ENCODE measurements at regions not wholly inside any gene's neighbourhood (a gene's known extent, or its start where the extent isn't known, plus 50 kb on each side); places are given as distances from the start of the nearest gene placed in this dataset.

DNA sequence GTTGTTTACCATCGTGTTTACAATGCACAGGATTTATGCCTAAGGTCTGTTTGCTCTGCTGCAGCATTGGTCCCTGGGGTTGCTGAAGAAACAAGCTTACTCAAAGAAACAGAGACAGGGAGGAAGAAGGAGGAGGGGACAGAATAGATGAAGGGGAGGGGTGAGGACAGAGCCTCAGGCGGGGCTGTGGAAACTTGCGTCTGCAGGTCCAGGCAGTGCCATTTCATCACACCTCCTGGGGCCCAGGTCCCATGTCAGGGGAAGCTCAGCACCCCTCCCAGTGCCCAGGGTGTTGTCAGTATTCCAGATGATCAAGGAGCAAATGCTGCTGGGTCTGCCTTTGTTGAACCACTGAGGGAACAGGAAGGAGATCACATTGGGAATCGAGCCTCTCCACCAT lies 1406.8 kb downstream of the TBC1D22A start:
- no peak for DNase-seq

DNA sequence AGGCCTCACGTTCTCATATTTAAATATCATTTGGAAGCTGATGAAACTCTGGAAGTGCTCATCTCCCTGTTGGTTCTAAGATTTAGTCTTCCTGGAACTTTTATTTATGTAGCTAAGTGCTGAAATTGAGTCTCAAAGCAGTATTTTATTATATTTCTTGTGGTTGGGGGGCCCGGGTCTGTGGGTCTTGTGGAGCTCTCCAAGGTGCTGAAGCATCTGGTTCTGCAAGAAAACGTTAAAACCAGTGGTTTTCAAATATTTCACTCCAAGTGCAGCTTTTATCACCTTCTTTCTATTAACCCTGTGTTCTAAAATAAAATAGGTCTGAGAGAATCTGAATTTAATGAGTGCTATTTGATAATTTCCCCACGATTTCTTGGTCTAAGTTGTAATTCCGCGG lies 1404.8 kb downstream of the TBC1D22A start:
- no peak for DNase-seq

DNA sequence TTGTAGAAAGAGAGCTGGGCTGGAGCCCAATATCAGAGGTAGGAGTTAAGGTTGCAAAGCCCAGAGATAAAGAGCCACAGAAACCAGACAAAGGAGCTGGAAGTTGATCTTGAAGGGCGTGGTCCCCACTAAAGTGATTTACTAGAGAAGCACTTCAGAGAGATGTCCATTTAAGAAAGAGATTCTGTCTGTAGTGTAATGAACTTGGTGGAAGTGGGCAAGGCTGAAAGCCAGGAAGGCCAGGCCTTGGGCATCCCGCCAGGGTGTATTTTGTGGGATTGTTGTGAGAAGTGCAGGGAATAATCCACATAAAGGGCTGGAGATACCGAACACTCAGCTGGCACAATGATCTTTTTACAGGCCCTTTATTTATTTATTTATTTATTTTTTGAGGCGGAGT lies 1398.8 kb downstream of the TBC1D22A start:
- no peak for DNase-seq

DNA sequence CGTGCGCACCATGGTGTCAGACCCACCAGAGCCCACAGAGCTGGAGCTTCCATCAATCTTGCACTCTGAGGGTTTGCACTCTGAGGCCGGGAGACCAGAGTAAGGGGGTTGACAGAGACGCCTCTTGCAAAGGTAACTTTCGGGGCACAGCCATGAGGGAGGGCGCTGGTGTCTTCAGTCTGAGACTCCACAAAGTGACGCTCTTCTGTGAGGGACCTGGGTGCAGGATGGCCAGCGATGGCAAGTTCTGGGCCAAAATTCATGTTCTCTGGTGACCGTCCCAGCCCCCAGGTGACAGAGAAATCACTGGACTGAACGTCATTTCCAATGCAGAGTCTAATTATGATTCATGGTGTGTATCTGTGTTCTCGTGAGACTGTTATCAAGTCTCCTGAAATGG lies 1395.2 kb downstream of the TBC1D22A start:
- no peak for DNase-seq

DNA sequence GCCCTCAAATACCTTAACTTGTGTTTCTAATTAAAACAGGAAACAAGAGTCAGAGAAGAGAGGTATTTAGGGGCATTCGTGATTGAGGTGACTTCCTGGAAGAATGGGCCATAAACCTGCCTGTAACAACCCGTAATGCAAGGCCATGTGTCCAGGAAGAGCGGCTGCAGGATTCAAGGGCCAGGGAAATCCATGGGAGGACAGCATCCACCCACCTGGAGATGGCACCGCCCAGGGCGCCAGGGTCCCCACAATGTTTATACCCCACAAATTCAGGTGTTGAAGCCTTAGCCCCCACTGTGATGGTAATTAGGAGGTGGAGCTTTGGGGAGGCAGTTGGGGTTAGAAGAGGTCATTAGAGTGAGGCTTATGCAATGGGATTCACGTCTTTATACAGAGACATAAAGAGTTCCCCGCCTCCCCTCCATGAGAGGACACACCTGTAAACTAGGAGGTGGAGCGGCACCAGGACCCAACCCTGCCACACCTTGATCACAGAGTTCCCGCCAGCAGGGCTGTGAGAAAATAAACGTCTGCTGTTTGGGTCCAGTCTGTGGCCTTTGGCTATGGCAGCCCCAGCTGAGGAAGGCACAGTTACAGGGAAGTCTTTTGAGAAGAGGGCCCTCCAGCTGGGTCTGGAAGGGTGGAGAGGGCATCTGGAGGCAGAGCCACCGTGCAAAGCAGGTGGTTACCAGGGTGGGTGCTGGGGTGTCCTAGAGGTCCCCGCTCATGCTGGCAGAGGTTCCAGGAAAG lies 1394.3 kb downstream of the TBC1D22A start:
- DNase-seq: no peak

DNA sequence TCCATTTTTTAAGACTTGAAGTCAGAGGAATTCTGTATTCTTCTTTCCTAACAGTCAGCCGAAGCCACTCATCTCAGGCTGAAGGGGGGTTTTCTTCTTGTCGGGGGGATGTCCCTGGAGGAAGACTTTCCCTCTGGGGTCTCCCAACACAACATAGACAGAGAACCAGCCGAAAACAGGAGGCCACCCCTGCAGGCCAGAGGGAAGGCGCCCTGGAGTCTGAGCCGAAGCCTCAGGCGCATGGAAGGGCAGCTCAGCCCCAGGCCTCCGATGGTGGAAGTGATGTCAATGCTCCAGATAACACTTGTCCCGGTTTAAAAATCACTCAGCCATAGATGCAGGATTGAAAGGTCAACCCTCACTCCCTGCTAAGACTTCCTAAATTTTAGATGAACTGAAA lies 1393.0 kb downstream of the TBC1D22A start:
- no peak for DNase-seq

DNA sequence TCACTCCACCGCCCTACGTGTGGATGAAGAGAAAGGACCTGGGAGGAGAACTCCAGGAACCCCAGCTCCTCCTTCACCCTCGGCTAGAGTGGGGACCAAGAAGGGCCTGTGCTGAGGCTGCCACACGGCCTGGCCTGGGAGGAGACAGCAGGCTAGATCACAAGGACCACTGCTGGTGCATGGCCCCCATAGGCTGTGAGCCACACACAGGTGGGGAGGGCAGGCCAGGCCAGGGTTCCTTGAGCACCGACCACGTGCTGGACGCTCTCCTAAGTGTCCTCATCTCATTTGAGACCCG lies 1392.4 kb downstream of the TBC1D22A start:
- DNase-seq: no peak

DNA sequence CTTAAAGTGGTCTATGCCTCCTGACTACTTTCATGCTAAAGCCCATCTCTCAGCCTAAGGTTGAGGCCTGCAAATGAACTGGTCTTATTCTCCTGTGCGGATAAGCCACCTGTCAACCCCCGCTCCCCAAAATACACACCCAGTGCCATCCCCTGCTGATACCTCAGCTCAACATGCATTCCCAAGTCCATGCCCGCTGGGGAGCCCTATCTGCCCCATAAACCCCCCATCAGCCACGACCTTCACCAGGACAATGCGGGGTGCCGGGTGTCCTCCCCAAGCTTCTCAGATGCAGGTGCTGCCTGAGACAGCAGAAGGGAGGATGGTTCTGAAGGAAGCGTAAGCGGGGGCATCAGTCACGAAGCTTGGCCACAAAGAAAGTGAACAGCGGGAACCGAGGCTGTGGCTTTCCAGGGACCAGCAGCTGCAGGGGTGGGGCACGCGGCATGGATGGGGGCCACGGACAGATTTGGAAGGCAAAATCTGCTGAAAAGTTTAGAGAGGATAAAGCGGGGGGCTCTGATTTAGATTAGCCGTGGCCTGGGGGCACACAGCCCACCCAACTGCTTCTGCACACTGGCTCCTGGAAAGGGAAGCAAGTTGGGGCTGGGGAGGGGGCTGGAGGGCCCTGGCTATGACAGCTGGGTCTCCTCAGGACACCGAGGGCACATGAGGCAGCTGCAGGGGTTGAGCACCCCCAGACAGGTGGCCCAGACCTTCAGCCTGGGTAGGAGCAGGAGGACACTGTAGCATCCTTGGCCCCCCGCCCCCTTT lies 1391.9 kb downstream of the TBC1D22A start:
- DNase-seq: no peak

DNA sequence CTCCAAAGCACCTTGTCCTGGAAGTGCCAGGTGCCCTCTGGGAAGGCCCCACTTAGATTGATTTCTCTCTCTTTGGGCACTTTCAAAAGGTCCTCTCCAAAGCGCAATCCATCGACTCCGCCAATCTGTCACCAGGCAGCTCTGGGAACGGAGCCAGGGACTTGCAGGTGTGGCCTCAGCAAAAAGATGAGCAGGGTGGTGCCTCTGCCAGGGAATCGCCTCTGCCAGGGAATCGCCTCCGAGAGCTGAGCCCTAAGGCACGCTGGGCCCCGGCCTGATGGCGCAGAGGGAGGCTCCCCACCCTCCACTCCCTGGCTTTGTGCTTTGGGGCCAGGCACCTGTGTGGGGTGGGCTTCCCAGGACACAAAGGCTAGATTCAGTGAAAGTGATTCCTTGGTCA lies 1391.3 kb downstream of the TBC1D22A start:
- no peak for DNase-seq

DNA sequence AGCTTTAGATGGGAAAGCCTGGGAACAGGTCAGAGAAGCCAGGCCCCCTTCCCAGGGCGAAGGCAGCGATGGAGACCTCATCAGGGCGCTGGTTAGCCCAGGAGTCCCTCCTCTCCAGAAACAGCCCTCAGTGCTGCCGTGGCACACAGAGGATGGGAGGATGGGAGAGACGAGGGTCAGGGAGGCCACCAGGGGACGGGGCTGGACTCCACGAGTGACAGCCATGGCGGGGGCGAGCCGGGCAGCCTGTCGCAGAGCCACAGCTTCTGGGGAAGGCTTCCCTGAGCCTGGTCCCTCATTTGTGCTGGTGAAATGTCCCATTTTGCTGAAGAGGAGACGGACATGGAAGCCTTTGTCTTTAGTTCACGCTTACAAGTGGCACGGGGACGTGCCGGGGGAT lies 1390.5 kb downstream of the TBC1D22A start:
- DNase-seq: no peak

DNA sequence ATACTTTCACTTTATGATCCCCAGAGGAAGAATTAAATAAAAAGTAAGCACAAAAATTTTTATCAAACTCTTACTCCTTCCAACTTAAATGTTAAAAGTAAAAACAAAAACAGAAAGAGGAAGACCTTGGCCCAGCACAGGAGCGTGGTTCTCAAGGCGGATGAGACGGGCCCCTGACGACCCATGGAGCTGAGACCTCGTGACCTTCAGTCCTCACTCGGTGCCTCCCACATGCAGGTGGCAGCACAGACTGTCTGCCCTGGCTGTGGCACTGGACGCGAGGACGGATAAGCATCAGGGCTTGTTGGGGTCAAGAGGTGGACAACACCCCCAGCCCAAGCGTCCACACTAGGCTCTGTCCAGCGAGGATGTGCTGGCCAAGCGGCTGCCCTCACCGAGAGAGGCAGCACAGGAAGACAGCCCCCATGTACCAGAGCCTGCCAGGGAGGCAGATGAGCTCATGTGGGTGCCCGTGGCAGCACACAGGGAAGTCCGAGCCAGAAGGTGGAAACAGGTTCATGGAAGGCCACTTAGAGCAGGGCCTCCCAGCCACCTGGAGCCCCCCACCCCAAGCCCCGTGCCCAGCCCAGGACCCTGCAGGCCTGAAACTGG lies 1389.8 kb downstream of the TBC1D22A start:
- DNase-seq: no peak

DNA sequence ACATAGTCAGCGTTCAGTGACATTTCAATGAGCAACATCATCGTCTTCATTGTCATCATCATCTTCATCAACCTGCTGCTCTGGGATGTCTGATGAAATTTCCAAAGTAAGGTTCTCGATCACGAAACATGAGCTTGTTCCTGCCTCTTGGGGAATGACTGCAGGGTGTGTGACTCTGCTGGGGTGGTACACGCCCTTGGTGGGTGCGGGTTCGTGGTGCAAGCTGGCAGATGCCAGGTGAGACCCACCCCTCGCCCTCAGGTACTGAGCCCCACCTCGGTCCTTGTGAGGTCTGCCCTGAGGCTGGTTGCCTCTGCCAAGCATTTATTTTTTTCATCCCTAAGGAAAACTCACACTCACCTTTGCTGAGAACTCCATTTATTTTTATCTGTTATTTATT lies 1389.2 kb downstream of the TBC1D22A start:
- no peak for DNase-seq

DNA sequence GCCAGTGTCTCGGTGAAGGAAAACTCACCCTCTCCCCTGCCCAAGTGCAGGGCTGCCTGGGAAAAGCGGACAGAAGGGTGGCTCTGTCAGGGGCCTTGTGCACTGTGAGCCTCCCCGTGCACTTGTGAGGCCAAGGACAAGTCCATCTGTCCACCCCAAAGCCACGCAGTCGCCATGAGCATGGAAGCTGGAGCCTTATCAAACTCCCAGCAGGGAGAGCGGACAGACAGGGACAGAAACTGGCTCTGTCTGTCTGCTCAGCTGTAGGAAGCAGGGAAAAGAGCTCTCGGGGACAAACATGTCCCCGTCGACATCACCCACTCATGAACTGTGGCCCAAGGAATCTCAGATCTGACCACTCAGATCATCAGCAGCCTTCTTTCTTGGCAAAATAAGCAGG lies 1385.4 kb downstream of the TBC1D22A start:
- no peak for DNase-seq

DNA sequence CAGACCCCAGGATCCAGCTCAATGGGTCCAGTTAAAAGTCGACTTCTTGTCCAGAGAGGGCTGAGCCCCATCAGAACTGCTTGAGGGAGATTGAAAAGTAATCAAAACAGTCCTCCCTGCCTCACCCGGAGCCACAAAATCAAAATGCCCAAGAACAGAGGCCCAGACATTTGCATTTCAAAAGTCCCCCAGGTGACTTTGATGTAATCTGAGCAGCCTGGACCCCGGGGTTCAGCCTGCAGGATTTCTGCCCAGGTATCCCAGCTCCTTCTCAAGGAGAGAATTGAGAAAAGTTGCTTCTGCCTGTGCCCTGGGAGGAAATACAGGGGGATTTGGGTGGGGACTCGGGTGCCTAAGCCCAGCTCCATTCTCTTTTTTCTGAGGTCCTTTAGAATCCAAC lies 1385.0 kb downstream of the TBC1D22A start:
- DNase-seq: no peak

DNA sequence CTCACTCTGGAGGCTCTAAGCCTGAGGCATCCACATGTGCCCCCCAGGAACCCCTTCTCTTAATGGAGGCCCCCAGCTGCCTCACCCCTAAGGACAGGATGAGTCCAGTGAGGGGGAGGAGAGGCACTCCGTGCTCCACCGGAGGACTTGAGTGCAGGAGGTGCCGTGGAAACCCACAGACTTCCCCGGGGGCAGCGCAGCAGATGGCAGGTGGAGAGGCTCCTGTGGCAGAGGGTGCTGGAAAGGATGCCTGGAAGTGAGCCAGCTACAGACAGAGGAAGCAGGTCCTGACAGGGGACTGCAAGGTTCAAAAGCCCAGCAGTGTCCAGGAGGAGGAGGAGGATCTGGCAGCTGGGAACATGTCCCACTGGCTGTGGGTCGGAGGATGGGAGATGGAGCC lies 1384.0 kb downstream of the TBC1D22A start:
- DNase-seq: no peak

DNA sequence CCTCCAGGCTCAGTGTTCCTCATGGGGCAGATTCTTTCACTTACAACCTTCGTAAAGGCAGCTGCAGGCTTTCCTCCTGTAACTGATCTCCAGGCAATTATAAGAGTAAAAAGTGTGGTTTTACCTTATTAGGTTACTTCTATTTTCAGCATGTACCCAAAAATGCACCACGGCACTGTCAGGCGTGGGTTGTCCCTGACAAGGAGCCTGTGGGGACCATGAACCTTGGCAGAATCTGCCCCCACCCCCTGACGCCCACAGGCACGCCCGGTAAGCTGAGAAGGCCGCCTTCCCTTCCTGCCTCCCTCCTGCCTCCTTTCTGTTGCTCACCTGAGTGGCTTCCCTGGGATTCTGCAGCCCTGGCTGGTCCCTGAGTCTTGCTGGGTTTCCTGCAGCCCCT lies 1383.3 kb downstream of the TBC1D22A start:
- DNase-seq: no peak

DNA sequence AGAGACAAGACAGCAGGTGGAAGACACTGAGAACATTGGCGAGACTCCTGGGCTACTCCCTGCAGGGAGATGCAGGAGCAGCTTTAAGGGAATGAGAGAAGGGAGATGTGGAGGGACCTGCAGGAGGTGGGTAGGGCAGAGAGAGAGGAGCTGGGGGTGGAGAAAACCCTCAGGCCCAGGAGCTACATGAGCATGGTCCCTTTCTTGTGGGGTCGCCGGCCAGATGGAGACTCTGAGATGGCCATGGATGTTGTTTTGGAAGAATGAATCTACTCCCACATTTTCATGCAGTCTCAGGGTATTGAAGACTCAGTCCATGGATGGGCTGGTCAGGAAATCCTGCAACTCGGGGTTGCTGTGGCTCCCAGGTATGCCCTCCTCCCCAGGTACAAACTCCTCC lies 1381.9 kb downstream of the TBC1D22A start:
- DNase-seq: no peak

DNA sequence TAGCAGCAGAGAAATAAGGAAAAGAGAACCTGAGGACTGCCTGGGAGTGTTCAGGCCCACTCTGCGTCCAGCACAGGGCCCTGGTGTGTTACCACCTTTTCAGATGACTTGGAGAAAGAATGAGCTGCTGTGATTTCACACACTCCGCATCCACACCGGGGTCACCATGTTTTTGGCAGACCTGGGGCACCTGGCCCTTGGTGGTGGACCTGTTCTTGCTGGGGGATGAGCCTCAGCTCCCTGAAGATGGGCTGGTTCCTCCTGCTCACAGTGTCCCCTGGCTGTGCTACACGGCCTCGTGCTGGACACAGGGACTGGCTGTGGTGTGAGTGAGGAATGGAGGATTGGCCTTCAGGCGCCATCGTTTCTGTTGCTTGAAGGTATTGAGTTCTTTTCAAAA lies 1381.4 kb downstream of the TBC1D22A start:
- no peak for DNase-seq

DNA sequence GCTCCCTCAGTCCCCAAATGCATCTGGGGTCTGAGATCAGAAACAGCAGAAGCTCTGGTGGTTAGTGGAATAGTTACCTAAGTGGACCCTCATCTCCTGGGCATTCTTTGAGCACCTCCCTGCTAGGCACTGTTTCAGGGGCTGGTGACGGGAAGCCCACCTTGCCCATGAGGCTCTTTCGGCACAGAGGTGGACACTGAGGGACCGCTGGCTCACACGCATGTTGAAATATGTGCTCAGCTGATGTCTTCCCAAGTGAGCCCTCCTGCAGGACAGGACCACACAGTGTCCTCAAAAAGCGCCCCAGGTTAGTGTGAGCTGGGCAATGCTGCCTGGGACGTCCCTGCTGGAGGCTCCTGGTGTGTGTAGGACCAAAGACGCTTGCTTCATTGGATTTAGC lies 1379.9 kb downstream of the TBC1D22A start:
- DNase-seq: no peak

DNA sequence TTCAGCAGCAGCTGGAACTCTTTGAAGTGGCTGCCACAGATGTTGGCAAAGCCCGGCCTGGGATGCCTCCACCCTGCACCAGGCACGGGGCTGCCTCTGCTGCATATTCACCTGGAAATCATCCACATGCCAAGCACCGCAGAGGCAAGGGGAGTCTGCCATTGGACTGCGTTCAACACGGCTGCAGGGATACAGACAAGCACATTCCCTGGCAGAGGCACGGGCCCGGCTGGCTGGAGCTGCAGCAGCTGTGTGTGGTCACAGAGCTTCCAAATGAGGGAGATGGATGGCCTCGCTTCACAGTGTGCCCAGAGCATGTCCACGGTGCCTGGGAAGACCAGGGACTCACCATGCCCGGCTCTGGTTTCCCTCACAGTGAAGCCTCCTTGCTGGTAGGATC lies 1378.9 kb downstream of the TBC1D22A start:
- no peak for DNase-seq

DNA sequence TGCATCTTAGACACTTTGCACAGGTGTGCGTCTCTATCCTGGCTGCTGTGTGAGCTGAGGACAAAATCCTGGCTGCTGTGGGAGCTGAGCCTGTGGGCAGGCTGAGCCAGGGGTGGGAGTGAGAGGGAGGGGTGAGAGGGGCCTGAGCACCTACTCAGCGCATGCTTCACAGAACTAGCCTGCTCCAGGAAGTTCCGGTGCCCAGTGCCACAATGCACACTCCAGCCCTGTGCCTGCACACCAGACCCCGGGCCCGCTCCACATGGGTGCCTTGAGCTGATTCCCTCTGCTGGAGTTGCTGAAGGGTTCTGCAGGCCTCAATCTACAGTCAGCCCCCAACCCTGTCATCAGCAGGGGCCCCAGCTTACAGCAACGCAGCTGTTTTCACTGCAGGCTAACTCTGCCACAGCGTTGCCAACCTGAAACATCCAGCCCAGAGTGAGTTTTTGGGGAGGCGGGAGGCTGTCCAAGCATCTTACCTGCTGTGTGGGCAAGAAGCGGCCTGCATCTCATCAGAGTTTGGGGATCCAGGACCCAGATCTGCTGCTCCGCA lies 1377.9 kb downstream of the TBC1D22A start:
- no peak for DNase-seq

DNA sequence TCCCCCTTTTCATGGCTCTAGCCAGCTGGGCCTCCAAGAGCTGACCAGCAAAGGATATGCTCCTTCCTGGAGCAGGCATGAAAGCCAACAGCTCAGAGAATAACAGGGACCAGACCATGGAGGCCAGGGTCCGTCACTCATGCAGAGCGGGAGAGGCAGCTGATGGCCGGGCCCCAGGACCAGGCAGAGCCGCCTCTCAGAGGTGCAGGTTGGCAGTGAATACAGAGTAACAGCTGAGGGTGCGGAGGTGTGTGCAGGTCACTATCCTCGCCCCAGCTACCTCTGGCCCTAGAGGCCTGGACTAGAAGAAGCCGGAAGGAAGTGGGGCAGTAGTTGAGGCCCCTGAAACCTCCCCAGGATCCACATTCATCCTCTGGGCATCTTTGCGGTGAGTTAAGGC lies 1377.3 kb downstream of the TBC1D22A start:
- no peak for DNase-seq

DNA sequence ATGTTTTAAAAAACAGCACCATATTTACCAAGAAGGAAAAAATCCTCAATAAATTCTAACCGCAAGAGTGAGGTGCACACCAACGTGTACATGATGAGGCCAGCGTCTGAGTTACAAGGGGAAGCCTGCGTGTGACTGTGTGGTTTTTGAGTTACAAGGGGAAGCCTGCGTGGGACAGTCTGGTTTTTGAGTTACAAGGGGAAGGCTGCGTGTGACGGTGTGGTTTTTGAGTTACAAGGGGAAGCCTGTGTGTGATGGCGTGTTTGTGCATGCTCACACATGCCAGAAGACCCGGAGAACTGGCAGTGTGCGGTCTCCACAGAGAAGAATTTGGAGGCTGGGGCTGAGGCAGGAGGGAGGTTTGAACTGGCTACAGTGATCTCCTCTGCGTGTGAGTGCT lies 1376.4 kb downstream of the TBC1D22A start:
- DNase-seq: no peak

DNA sequence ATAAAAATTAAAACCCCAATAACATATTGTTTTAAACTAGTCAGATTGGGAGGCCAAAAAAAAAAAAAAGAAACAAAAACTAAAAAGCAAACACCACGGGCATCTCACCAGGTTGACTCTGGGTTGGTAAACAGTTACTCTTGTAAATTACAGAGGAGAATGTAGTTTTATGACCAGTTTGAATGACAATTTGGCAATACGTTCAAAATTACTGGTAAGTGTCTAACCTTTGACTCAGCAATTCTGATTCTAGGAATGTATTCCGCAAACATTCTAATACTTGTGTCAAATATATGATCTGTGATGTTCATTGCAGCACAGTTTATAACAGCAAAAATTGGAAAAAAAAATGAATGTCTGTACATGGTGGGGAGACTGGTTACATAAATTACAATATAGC lies 1376.0 kb downstream of the TBC1D22A start:
- DNase-seq: no peak
